AG08395 (cell line): ENCODE measurements at regions not wholly inside any gene's neighbourhood (a gene's known extent, or its start where the extent isn't known, plus 50 kb on each side); places are given as distances from the start of the nearest gene placed in this dataset.
"Not testable (repeated sequence)": the region's sequence is repeated elsewhere in the genome, so short reads cannot be mapped to it uniquely, and the experiment has no call there.

Experiments
- DNase-seq: peaks from one replicate; pipeline ENCODE4 v3.0.0; 2012; ENCODE audit warnings: mixed read lengths, low spot score

- no peak for DNase-seq
Observed at GRCh38 chr3:180743813-180744590, 64.7 kb upstream of the CCDC39 start.

- no peak for DNase-seq
Observed at GRCh38 chr3:180747805-180748361, 68.6 kb upstream of the CCDC39 start.

- no peak for DNase-seq
Observed at GRCh38 chr3:180749322-180749721, 70.0 kb upstream of the CCDC39 start.

DNA sequence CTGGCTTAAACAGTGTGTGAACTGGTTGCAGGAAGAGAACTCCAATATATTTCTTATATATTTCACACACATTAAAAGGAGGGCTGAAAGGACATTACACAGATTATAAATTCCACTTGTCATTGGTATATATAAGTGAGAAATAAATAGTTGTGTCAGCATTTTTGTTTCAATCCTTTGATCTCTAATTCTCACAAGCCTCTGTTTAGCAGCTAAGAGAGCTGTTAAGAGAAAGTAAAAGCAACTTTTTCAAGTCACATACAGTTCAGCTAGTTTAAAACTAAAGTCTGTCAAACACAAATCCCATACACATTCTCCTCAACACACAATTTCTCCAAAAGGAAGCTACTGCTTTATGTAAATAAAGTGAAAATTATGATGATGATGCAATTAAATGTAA lies 70.5 kb upstream of the CCDC39 start:
- DNase-seq: no peak

DNA sequence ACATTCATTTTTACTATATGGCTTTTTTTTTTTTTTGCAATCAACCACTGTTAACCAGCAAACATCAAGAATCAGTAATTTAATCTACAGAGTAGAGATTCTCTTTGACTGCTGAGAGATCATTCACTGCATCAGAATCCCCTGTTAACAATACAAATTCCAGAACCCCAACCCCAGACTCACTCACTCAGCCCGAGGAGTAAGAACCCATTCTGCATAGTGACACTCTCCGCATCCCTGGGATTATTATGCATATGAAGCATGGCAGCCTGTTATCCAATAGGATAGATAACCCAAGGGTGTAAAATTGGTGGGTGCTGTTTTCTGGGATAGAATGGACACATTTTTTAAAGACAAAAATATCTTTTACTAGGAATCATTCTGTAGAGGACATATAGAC lies 76.3 kb upstream of the CCDC39 start:
- no peak for DNase-seq

DNA sequence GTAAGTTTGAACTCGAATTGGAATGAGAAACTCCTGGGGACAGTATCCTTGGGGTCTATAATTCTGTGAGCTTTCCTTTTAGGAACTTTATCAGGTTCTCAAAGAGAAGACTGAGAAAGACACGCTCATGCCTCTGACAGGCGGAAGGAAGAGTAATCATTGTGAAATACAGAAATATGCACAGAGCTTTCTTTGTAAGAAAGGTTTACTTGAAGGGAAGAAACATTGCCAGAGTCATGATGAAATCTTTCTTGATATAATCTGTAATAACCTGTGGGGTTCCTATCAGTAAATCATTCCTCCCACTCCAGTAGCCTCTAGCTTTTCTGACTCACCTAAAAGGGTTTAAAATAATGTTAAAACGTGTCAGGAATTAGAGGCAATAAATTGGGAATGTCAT lies 83.6 kb upstream of the CCDC39 start:
- no peak for DNase-seq

DNA sequence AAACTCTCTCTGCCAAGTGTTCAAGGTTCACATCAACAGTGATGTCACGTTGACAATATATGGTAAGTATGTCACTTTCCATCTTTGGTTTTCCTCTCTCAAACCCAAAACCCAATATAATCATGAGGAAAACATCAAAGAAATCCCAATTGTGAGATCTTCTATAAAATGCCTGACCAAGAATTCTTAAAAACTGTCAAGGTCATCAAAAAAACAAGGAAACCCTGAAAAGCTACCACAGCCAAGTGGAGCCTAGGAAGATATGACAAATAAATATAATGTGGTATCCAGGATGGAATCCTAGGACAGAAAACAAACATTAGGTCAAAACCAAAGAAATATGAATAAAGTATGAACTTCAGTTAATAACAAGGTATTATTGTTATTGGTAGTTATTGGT lies 85.2 kb upstream of the CCDC39 start:
- DNase-seq: no peak

GRCh38 chr3:180770639-180771038 lies 91.3 kb upstream of the CCDC39 start:
- no peak for DNase-seq

- DNase-seq: no peak
Observed at GRCh38 chr3:180776433-180776832, 97.1 kb upstream of the CCDC39 start.

GRCh38 chr3:180782195-180782984 lies 103.1 kb upstream of the CCDC39 start:
- DNase-seq: no peak

GRCh38 chr3:180786227-180786626 lies 106.9 kb upstream of the CCDC39 start:
- not testable (repeated sequence) for DNase-seq

DNA sequence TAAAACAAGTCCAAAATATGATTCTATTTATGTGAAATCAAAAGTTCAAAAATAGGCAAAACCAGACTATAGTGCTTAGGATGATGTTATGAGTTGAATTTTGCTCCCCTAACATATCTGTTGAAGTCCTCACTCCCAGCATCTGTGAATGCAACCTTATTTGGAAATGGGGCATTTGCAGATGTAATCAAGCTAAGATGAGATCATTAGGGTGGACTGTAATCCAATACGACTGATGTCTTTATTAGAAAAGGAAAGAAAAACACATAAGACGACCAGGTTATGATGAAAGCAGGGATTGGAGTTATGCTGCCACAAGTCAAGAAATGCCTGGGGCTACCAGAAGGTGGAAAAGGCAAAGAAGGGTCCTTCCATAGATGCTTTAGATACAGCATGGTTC lies 110.5 kb upstream of the CCDC39 start:
- DNase-seq: no peak

DNA sequence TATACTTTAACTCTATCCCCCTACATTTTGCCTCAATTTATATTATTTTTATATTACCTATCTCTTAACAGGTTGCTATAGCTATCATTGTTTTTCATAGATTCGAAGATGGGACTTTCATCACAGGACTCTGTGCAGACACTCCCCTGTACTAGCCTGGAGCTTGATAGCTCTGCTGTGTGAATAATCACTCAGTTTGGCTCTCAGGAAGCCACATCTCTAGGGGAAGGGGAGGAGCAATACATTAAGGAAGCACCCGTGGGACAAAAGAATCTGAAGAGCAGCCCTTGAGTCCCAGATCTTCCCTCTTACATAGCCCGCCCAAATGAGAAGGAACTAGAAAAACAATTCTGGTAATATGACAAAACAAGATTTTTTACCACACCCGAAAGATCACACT lies 114.3 kb upstream of the FXR1 start:
- DNase-seq: no peak

DNA sequence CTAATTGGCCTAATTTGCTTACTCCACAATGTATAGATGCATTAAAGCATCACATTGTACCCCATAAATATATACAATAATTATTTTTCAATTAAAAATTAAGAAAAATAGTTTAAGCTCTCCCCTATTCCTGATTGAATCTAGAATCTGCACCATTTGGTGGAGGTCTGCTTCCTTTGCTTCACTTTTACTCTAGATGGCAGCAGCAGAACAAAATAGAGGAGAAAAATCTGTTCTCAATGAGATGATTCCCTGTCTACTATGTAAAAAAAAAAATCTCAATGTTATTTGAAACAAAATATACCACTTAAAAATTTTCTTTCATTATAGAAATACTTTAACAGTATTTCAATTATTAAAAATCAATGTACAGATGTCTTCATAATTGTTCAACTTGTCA lies 109.6 kb upstream of the FXR1 start:
- peak; percentile 9 for DNase-seq

DNA sequence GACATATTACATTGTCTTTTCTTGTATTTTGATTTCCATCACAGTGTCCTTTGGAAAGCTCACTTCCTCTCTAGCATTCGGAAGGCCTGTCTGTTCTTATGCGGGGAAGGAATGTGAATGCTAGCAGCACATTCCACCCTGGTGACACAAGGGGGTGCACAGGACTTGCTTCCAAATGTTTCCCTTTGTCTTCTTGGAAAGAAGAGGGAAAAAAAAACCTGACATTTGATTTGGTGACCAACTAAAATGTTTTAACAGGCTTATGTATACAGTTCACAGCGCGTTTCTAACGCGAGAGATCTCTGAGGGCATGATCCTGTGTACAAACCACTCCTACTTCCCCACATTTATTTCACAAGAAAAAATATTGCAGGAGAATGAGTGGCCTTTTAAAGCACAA lies 107.6 kb upstream of the FXR1 start:
- DNase-seq: peak; percentile 27

- no peak for DNase-seq
Observed at GRCh38 chr3:180808823-180809575, 103.5 kb upstream of the FXR1 start.

DNA sequence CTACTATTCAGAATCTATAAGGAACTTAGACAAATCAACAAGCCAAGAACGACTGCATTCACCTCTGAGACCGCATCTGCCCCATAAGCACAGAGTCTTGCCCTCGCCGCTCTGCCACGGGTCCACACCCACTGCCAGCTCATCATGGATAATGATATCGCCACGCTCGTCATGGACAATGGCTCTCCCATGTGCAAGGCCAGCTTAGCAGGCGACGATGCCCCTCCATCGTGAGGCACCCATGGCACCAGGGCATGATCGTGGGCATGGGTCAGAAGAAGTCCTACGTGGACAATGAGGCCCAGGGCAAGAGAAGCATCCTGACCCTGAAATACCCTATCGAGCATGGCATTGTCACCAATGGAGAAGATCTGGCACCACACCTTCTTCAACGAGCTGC lies 92.1 kb upstream of the FXR1 start:
- DNase-seq: no peak

DNA sequence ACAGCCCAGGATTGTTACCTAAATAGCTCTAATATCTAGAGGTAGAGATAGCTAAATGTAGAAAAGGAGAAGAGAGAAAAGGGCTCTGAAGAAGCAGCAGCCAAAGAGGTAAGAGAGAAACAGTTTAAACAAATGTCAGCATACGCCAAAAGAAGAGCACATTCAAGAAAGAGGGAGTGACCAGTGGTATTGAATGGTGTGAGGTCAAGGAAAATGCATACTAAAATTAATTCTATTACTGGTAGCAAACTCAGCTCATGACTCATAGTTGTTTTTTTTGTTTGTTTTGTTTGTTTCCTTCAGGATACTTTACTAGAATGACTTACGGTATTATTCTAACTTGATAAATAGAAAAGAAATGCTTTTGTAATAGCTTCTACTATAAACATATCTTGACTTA lies 86.5 kb upstream of the FXR1 start:
- no peak for DNase-seq

- no peak for DNase-seq
Observed at GRCh38 chr3:180827171-180827570, 85.3 kb upstream of the FXR1 start.

- no peak for DNase-seq
Observed at GRCh38 chr3:180828001-180828720, 84.3 kb upstream of the FXR1 start.

DNA sequence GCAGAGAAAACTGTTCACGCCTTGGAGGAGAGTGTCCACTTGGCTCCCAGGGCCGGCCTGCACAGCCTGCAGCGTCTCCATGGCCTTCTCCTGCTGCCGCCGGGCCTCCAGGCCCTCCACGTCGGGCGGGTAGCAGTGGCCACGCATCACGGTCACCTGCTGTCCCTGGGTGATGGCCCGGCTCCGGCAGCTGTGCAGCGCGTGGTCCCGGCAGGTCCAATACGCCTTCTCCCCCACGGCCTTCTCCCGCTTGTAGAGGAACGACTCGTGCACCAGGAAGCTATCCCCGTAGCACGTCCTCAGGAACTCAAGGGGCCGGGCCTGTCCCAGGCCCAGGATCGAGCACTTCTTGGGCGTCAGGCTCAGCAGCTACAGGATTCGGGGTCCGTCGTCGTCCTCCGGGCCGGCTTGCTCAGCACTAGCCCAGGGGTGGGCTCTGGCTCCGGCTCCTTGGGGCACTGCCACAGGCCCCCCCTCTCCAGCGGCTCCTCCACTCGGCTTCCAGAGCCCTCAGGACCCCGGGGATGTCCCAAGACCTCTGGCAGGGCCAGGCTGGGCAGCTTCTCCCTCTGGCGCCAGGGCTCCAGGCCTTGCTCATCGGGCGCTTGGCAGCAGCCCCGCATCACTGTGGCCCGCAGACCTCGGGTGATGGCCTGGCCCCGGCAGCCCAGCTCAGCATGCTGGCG lies 83.6 kb upstream of the FXR1 start:
- DNase-seq: no peak
